ENCODE measurements at regions not wholly inside any gene's neighbourhood (a gene's known extent, or its start where the extent isn't known, plus 50 kb on each side); places are given as distances from the start of the nearest gene placed in this dataset.

DNA sequence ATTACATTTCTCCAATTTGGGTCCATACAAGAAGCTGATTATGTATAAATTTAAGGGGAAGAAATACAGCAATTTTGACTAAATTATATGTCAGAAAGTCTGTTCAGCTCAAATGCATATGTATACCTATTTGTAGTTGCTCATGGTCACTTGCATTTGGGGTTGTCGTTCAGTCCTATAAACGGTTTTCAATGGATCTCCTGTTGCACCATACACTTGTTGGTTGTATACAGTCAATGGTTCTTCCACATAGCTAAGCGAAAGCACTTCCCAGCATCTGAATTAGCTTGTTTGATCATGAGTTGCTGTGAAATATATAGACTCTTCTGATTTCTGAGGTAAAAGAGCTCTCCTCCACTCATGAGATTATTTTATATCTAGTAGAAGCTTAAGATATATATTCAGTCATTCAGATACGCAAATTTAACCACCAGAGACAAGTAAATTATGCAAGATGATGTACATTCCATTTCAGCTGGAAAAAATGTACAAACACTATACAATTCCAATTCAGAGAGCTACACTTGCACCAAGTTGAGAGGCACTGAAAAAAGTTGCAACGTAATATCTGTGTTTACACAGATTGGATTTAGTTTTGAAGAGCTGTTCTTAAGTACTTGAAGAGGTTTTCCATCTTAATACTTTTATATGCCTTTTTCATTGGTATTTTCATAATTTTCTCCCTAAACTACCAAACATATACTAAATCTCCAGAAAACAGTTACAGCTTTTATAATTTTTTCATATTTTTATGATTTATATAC lies 64.4 kb upstream of the POU5F2 start:
- Histone ChIP-seq H3K27me3 (ENCODE audit: insufficient read depth, low read length, poor library complexity) (no peaks in the 10 kb centered on the region), H3K27ac (ENCODE audit: low read length) (no peak overlapping the region), H3K9ac (ENCODE audit: low read depth, low read length) (no peak overlapping the region), H3K4me2 (ENCODE audit: insufficient read depth, low read length) (no peak overlapping the region), H2AFZ (ENCODE audit: low read depth, low read length) (no peak overlapping the region), H3K79me2 (ENCODE audit: insufficient read depth, low read length) (no peaks in the 10 kb centered on the region), H3K9me3 (ENCODE audit: insufficient read depth, low read length, severe bottlenecking) (no peaks in the 10 kb centered on the region), H3K4me1 (ENCODE audit: insufficient read depth, low read length) (no peaks in the 10 kb centered on the region), H3K36me3 (ENCODE audit: insufficient read depth, low read length) (no peaks in the 10 kb centered on the region), H3K4me3 (ENCODE audit: low read depth in 1 of 2, low read length in 2 of 2) (no peak overlapping the region), H4K20me1 (ENCODE audit: insufficient read depth, low read length) (no peaks in the 10 kb centered on the region)
- no peak for ATAC-seq (ENCODE audit: insufficient read depth, low read depth)
- no peak for DNase-seq
- TF ChIP-seq, protein P1, sequence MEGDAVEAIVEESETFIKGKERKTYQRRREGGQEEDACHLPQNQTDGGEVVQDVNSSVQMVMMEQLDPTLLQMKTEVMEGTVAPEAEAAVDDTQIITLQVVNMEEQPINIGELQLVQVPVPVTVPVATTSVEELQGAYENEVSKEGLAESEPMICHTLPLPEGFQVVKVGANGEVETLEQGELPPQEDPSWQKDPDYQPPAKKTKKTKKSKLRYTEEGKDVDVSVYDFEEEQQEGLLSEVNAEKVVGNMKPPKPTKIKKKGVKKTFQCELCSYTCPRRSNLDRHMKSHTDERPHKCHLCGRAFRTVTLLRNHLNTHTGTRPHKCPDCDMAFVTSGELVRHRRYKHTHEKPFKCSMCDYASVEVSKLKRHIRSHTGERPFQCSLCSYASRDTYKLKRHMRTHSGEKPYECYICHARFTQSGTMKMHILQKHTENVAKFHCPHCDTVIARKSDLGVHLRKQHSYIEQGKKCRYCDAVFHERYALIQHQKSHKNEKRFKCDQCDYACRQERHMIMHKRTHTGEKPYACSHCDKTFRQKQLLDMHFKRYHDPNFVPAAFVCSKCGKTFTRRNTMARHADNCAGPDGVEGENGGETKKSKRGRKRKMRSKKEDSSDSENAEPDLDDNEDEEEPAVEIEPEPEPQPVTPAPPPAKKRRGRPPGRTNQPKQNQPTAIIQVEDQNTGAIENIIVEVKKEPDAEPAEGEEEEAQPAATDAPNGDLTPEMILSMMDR (IDR thresholded peaks at IDR 0.05; ENCODE audit: borderline replicate concordance, extremely low read depth, low read length, poor library complexity, severe bottlenecking): no peak
- TF ChIP-seq EZH2 (IDR thresholded peaks at IDR 0.05; ENCODE audit: borderline replicate concordance, low read depth, low read length, severe bottlenecking): no peak

DNA sequence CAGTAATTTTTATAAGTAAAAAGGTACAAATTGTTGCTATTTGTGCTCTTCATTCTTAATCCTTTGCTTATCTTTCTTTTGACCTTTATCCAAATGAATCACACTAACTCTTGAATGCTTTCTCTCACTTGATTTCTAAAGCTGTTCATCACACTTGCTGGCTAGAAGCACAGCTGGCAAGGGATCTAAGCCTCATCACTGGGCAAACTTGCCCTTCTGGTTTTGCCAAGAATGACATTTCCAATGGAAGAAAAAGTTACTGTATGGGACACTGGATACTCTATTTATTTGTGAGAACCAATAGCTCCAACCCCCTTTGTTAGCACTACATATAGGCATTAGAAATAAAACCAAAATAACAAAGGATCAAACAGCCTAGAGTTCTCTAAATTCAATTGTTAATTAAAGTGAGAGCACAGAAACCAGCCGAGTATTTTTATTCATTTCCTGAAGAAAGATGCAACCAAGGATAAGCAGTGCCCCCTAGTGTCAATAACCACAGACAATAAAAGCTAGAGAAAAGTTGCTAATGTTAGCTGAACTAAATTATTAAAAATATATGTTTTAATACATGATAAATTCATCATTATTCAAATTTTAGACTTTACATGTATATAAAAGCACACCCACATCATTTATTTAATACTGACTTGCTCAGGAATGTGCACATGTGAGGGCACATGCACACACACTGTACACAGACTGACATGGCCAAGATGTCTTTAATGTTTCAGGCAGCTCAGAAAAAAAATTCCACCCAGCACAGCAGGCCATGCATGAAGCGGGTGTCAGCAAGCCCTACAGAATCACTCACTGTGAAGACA lies 59.8 kb upstream of the POU5F2 start:
- peak; percentile 16 for DNase-seq
- Histone ChIP-seq H3K27me3 (ENCODE audit: insufficient read depth, low read length, poor library complexity) (no peaks in the 10 kb centered on the region), H3K27ac (ENCODE audit: low read length) (no peak overlapping the region), H3K4me3 (ENCODE audit: low read depth in 1 of 2, low read length in 2 of 2) (no peak overlapping the region), H3K4me2 (ENCODE audit: insufficient read depth, low read length) (no peak overlapping the region), H3K9me3 (ENCODE audit: insufficient read depth, low read length, severe bottlenecking) (no peaks in the 10 kb centered on the region), H3K36me3 (ENCODE audit: insufficient read depth, low read length) (no peaks in the 10 kb centered on the region), H3K4me1 (ENCODE audit: insufficient read depth, low read length) (no peaks in the 10 kb centered on the region), H3K79me2 (ENCODE audit: insufficient read depth, low read length) (no peaks in the 10 kb centered on the region), H2AFZ (ENCODE audit: low read depth, low read length) (no peak overlapping the region), H3K9ac (ENCODE audit: low read depth, low read length) (no peak overlapping the region), H4K20me1 (ENCODE audit: insufficient read depth, low read length) (no peaks in the 10 kb centered on the region)
- ATAC-seq (ENCODE audit: insufficient read depth, low read depth): peak; percentile 63; the same call in 2 of the 3 replicates
- TF ChIP-seq, protein P1 (IDR thresholded peaks at IDR 0.05; ENCODE audit: borderline replicate concordance, extremely low read depth, low read length, poor library complexity, severe bottlenecking): peak; percentile 65
- TF ChIP-seq EZH2 (IDR thresholded peaks at IDR 0.05; ENCODE audit: borderline replicate concordance, low read depth, low read length, severe bottlenecking): no peak

DNA sequence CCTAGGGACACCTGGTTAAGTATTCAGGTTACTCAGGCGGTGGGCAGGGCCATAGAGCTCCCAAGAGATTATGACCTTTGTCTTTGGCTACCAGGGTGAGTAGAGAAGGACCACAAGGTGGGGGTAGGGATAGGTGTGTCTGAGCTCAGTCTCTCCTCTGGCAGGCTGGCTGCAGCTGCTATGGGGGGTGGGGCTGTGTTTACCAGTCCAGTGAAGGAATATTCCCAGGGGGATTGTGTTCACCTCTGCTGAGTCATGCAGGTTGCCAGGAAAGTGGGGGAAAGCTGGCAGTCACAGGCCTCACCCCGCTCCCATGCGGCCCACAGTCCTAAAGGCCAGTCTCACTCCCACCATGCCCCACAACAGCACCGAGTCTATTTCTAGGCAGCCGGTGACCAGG lies 53.6 kb upstream of the POU5F2 start:
- H3K27ac ChIP-seq (ENCODE audit: low read length): no peak overlapping the region
- 0 out of 2 replicates have a peak, but pooled peaks cover 6% of the 10 kb centered on the region for H3K36me3 ChIP-seq (ENCODE audit: insufficient read depth, low read length)
- H3K9ac ChIP-seq (ENCODE audit: low read depth, low read length): no peak overlapping the region
- DNase-seq (no peak), ATAC-seq (ENCODE audit: insufficient read depth, low read depth) (no peak)
- H3K79me2 ChIP-seq (ENCODE audit: insufficient read depth, low read length): no peaks in the 10 kb centered on the region
- no peak overlapping the region for H2AFZ ChIP-seq (ENCODE audit: low read depth, low read length)
- H3K9me3 ChIP-seq (ENCODE audit: insufficient read depth, low read length, severe bottlenecking): no peaks in the 10 kb centered on the region
- H3K27me3 ChIP-seq (ENCODE audit: insufficient read depth, low read length, poor library complexity): no peaks in the 10 kb centered on the region
- TF ChIP-seq EZH2 (IDR thresholded peaks at IDR 0.05; ENCODE audit: borderline replicate concordance, low read depth, low read length, severe bottlenecking): no peak
- TF ChIP-seq, protein P1 (IDR thresholded peaks at IDR 0.05; ENCODE audit: borderline replicate concordance, extremely low read depth, low read length, poor library complexity, severe bottlenecking): no peak
- H3K4me2 ChIP-seq (ENCODE audit: insufficient read depth, low read length): no peak overlapping the region
- H3K4me1 ChIP-seq (ENCODE audit: insufficient read depth, low read length): no peaks in the 10 kb centered on the region
- no peak overlapping the region for H3K4me3 ChIP-seq (ENCODE audit: low read depth in 1 of 2, low read length in 2 of 2)
- no peaks in the 10 kb centered on the region for H4K20me1 ChIP-seq (ENCODE audit: insufficient read depth, low read length)
